Fibroblast of skin of abdomen (primary cell): ENCODE measurements at regions not wholly inside any gene's neighbourhood (a gene's known extent, or its start where the extent isn't known, plus 50 kb on each side); places are given as distances from the start of the nearest gene placed in this dataset.
"Not testable (repeated sequence)": the region's sequence is repeated elsewhere in the genome, so short reads cannot be mapped to it uniquely, and the experiment has no call there.

ENCODE experiments used
- DNase-seq: peaks from one replicate; pipeline ENCODE4 v3.0.0-alpha.2; 2013

DNA sequence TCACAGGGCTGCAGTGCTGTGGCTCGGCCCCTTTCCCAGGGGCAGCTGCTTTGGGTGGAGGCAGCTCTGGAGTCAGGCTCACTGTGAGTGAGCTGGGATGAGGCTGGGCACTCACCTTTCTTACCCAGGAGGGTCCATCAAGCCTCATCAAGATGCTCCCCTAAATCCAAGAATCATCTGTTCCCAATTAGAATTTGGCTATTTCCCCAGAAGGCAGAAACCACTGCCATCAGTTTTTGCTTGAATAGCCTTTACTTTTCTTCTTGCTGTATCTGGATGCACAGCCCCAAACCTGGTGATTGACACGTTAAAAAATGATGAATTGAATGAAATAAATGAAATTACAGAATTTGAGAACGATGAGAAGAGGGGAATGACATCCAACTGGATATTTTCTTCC, 74.3 kb upstream of the LYZL1 start:
- DNase-seq, result peak; percentile 4

DNA sequence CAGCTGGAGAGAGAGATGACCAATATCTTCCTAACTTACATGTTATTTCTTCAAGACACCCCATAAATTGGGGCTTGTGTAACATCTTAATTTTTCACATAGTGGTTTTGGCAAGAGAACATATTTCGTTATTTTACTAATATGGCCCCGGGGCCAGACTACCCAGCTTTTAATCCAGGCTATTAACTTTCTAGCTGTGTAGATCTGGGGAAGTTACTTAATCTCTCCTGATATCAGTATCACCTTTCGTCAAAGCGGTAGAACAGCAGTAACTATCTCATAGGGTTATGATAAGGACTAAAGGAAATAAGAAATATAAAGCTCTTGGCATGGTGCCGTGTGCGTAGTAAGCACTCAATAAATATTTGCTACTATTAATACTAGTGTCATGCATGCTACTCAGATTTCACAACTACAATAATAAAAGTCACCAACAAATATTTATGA, 71.6 kb upstream of the LYZL1 start:
- no peak for DNase-seq

DNA sequence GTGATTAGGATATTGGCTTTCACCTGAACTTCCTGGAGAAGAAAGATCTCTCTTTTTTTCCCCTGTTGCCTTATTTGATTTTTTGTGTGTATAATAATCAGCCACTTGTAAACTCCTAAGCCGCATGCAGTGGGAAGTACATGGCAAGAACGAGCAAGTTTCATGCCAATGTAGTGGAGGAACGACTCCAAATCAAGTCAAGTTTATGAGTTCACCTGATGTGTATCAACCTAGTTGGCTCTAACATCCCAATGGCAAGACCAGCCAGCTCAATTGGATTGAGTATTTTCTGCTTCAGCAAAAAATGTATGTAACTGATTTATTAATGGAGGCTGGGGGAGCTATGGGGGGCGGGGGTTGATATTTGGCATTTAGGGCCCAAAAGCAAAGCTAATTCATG, 65.5 kb upstream of the LYZL1 start:
- no peak for DNase-seq

- DNase-seq, result no peak
Measured at GRCh38 chr10:29224631-29225030, 64.2 kb upstream of the LYZL1 start.

- no peak for DNase-seq
Measured at GRCh38 chr10:29227201-29227600, 61.7 kb upstream of the LYZL1 start.

DNA sequence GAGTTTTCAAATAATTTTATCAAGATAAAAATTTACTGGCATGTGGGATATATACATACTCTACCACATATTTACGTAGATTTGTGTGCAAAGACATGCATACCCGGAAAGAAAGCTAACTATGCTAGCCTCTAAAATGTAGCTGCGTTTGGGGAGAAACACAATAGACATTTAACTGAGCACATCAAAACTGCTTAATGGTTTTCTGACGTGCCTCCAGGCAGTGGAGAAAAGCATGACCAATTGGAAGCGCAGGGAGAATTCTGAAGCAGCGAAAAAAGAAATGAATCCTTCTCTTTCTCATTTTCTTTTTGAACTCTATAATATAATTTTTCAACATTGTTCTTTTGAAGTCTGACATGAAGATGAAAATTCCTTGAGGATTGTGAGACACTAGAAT, 60.3 kb upstream of the LYZL1 start:
- no peak for DNase-seq

DNA sequence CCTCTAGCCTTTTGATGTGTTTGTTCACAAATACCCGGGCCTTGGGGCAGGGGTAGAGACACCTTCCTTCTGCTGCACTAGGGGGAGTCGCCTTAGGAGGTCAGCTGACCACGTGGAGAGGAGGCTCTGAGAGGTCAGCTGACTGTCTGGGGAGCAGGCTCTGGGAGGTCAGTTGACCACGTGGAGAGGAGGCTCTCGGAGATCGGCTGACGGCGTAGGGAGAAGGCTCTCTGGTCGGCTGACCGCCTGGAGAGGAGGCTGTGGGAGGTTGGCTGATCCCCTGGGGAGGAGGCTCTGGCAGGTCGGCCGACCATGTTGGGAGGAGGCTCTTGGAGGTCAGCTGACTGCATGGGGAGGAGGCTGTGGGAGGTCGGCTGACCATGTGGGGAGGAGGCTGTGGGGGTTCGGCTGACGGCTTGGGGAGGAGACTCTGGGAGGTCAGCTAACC, 59.6 kb upstream of the LYZL1 start:
- no peak for DNase-seq

- not testable (repeated sequence) for DNase-seq
Measured at GRCh38 chr10:29236910-29237309, 52.0 kb upstream of the LYZL1 start.

DNA sequence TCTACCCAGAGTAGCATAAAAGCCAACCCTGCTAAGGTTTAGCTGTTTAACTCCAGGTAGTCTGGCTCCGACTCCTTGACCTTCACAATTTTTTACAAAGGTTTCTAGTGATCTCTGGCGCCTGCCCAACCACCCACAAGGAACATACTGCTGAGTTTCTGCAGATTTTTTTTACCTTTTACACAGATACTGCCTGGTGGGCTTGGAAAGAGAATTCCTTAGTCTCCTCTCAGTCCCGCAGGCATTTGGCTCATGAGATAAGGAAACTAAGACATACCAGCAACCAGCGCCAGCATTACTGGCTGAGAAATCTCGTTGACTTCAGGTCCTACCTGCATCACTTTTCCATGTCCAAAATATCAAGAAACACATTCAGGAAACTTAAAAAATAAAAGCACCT, 51.1 kb upstream of the LYZL1 start:
- no peak for DNase-seq

DNA sequence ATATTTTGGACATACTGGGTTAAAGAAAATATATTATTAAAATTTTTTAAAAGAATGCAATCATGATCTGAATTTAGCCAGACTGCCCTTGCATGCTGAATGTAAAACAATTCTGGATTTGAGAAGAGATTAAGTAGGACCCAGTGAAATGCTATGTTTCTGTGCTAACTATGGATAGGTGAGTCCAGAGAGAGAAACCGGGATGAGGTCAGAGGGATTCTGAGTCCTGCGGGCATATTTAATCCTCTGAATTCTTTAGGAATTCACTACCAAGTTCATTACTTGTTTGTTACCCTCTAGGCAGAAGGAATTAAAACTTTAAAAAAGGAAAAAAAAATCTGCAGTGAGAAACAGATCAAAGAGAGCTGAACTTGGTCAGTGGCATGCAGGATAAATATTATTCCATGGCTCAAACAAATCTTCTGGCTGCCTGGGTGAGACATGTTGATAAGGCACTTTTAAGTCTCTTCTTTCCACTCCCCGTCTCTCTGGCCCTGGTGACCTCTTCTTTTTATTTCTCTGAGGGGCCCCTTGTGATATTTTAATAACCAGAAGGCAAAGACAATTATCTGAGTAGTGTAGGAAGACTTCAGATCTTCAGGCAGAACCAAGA, 50.2 kb upstream of the LYZL1 start:
- no peak for DNase-seq
